Stimulated activated CD8-positive, alpha-beta memory T cell treated with anti-CD3 and anti-CD28 coated beads, Interleukin-7, amount 100 ng/mL, for 4 hours (primary cell): ENCODE measurements at regions not wholly inside any gene's neighbourhood (a gene's known extent, or its start where the extent isn't known, plus 50 kb on each side); places are given as distances from the start of the nearest gene placed in this dataset.

Experiments used
- DNase-seq, 2 donors: peaks; one replicate each; pipeline ENCODE4 v3.0.0-alpha.2; 2020; ENCODE audit warnings: low read depth in 2 of 2

DNA sequence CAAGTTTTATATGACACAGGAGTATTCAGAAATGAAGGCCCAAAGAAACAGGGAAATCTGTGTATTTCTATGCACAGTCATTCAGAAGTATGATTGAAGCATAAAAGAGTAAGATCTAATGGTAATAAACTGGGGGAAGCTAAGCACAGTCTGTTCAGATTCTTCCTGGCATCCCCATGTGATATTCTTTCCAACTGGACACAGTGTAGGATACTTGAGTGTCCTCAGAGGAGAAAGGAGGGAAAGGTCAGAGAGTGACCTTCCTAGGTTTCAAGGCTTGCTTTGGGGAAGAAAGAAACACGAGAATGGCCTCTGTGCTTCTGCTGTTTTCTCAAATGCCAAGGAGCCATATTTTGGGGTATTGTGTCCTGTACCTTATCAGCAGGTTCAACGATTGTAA, 1798.4 kb upstream of the WWC1 start:
- DNase-seq = no peak

GRCh38 chr5:166493612-166494011, 1797.8 kb upstream of the WWC1 start:
- DNase-seq = no peak

GRCh38 chr5:166497496-166498104, 1793.8 kb upstream of the WWC1 start:
- no peak for DNase-seq

- DNase-seq = no peak
Measured at GRCh38 chr5:166499447-166500240, 1791.8 kb upstream of the WWC1 start.

DNA sequence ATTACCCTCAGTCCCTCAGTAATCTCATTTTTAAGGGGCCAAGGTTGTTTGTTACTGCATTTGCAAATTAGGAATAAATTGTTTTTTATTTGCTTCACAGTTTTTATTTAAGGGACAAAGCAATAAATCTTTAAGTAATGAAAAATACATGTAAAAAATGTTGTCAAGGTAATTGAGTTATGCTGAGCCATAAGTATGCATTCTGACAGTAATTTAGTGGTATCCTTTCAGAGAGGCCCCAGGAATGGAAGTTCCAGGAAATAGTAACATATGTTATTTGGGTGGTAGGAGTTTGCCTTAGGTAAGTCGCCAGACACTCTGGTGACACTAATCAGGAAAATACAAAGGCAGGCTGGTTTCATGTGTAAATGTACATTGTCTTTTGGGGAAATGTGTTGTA, 1787.9 kb upstream of the WWC1 start:
- DNase-seq = no peak

GRCh38 chr5:166505067-166505466, 1786.4 kb upstream of the WWC1 start:
- no peak for DNase-seq

- DNase-seq = no peak
Measured at GRCh38 chr5:166505544-166505943, 1785.9 kb upstream of the WWC1 start.

DNA sequence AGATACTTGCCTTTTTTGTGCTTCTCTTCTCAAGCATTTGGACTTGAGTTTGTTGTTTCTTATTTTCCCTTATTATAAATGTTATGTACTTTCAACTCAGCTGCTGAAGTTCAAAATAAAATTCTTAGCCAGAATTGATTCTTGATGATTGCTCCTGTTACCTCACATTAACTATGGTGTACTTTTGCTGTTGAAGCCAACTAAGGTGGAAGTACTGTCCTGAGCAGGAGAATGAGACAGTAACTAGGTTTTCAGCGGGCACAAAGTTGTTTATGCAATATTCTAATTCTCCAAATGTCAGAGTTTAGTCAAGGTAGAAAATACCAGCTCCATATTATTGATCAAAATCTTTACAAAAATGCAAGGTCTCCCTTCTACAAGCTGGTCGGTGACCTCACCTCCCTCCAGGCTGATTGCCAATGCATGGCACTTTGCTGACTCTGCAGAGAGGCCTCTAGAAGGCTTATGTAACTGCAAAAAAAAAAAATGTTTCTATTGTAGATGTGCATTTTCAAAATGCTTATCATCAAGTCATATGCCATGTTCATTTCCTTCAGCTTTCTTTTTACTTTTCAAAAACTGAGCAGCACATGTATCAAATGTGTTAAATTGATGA, 1783.5 kb upstream of the WWC1 start:
- no peak for DNase-seq

GRCh38 chr5:166509085-166509484, 1782.4 kb upstream of the WWC1 start:
- DNase-seq = no peak

DNA sequence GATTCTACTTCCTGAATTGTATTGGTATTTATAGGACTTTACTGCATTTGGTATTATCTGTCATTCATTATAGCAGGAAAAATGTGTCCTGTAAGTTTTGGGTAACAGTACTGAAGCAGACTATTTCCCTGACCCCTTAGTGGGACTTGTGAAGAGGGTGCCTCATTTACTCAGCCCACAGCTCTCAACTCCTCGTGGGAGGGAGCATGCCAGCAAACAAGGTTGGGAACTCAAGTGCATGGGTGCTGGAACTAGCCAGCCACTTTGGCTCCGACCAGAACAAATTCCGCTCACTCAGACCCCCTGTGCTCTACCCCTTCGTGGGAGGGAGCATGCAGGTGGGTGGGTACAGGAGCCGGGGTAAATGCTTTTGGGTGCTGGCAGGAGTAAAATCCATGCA, 1773.5 kb upstream of the WWC1 start:
- no peak for DNase-seq

GRCh38 chr5:166523206-166523605, 1768.2 kb upstream of the WWC1 start:
- DNase-seq = no peak

- DNase-seq = no peak
Measured at GRCh38 chr5:166529200-166529599, 1762.2 kb upstream of the WWC1 start.

GRCh38 chr5:166532456-166533220, 1758.8 kb upstream of the WWC1 start:
- no peak for DNase-seq

DNA sequence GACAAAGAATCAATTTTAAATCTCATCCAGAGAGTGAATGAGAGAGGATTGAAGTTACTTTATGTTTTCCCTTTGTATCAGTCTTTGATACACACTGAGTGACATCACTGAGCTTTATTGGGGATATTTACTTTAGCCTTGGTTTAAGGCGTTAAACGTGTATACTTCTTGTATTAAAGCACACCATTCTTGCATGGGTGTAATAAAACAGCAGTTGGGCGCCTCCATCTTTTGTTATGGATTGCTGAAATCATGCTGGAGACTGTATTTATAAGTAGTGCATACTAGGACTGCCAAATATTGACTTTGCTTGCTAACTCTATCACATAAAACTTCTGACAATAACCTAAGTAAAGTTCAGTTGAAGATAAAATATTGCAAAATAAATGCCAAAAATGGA, 1755.8 kb upstream of the WWC1 start:
- DNase-seq = no peak

DNA sequence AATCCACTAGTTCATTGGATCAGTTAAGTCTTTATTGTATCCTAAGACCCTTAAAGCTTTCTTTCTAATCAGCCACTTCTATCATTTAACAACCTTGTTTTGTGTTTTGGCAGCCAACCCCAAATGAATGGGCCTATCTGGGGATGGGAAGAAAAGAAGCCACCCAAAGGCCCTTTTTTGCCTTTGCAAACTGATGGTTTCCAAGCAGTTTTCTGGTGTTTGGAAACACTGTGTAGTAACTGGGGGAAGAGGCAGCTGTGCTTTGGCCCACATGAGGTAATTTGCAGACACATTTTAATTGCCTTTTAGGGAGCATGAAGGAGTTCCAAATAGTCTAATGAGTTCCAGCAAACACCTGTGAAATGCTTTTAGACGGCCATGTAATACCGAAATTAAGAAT, 1751.3 kb upstream of the WWC1 start:
- DNase-seq = no peak

DNA sequence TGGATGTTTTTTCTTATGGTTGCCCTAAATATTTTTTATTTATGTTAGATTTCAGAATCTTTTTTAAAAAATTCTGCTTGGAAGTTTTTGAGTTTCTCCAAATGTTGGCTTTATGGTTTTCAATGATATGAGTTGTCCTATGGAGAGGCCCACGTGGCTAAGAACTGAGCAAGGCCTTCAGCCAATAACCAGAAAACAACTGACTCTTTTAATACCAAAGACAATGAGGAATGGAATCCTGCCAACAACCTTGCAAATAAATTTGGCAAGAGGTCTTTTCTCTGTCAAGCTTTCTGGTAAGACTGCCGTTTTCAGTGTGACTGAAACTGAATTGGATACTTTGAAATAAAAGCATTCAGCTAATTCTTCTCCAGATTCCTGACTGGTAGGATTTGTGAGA, 1740.1 kb upstream of the WWC1 start:
- DNase-seq = no peak

GRCh38 chr5:166553778-166554177, 1737.7 kb upstream of the WWC1 start:
- no peak for DNase-seq

DNA sequence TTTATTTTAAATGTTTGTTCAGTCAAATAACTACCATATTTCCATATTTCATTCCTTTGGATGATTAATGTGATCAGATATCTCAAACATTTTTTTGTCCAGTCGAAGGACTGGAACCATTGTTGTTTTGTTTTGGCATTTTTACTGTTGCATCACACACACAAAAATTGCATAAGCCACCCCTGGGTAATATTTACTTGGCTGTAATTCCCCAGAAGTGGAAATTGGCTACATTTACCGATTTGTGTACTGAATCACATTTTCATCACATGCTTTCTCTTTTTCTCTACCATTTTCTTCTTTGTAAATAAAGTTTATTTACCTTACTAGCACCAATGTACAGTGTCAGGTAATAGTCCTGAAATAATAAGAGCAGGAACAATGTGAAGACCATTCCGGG, 1729.7 kb upstream of the WWC1 start:
- no peak for DNase-seq

DNA sequence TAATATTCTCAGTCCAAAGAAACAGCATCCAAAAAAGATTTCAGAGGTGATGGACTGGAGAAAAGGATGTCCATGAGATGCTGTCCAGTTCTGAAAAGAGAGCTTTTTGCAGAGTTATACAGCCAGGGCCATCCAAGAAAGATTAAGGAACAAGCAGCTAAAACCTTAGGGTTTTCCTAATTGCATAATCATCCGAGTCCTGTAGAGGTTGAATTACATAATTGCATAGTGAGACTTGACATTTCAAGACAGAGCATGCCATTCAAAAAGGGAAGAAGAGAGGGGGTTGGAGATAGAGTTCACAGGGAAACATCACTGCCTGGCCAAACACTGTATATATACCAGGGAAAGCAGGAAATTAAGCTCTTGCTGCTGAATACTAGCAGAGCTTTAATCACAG, 1729.2 kb upstream of the WWC1 start:
- DNase-seq = no peak

DNA sequence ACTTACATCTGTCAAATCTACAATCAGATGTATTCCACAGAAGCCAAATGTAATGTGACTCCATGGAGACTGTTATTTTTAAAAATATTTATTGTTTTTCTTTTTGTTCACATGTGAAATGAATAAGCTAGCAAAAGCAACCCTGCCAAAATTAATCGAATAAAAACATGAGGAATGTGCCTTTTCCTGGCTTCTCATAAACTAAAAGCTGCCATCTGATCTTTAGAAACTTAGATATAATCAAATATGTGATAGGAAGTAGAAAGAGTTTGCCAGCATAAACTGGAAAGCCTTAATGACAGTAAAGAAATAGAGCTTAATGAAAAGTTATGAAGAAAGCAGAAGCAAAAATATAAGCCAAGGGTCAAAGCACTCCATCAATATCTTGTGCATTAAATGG, 1724.7 kb upstream of the WWC1 start:
- DNase-seq = no peak

GRCh38 chr5:166570865-166571264, 1720.6 kb upstream of the WWC1 start:
- DNase-seq = no peak

DNA sequence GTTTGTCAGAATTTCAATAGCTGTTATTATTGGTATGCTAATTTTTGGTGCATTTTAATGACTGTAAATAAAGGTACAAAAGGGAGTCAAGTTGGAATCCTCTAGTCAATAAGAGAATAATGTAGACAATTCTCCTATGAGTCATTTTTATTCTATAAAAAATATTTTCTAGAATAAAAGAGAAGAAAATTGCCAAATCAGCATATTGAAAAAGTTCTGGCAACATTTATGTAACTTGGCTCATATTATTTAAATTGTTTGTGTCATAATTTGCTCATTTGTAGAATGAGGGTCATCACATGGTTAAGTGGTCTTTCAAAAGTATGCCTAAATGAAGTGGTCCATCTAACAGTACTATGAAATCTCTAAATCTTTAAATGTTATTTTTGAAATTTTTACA, 1719.8 kb upstream of the WWC1 start:
- no peak for DNase-seq

- DNase-seq = no peak
Measured at GRCh38 chr5:166576323-166576722, 1715.1 kb upstream of the WWC1 start.
